HG03108 (cell line): ENCODE measurements at regions not wholly inside any gene's neighbourhood (a gene's known extent, or its start where the extent isn't known, plus 50 kb on each side); places are given as distances from the start of the nearest gene placed in this dataset.
"Not testable (repeated sequence)": the region's sequence is repeated elsewhere in the genome, so short reads cannot be mapped to it uniquely, and the experiment has no call there.

ENCODE experiments used
- ATAC-seq: cut with Tn5 transposase; IDR thresholded peaks from one replicate; pipeline ENCODE4 v1.9.1; 2021; ENCODE audit warnings: moderate library complexity; ENCODE audit not compliant: unreplicated experiment

GRCh38 chr21:39083377-39084008, 99.8 kb downstream of the PSMG1 start:
- no peak for ATAC-seq

- ATAC-seq, result no peak
Observed at GRCh38 chr21:39082656-39083376, 100.4 kb downstream of the PSMG1 start.

- no peak for ATAC-seq
Observed at GRCh38 chr21:39080366-39080765, 102.9 kb downstream of the PSMG1 start.

GRCh38 chr21:39079617-39080016, 103.6 kb downstream of the PSMG1 start:
- no peak for ATAC-seq

GRCh38 chr21:39078322-39079065, 104.8 kb downstream of the PSMG1 start:
- no peak for ATAC-seq

GRCh38 chr21:39077876-39078275, 105.4 kb downstream of the PSMG1 start:
- ATAC-seq, result no peak

GRCh38 chr21:39074508-39074907, 108.7 kb downstream of the PSMG1 start:
- no peak for ATAC-seq

GRCh38 chr21:39073717-39074116, 109.5 kb downstream of the PSMG1 start:
- ATAC-seq, result no peak

GRCh38 chr21:39073063-39073462, 110.2 kb downstream of the PSMG1 start:
- no peak for ATAC-seq

- ATAC-seq, result no peak
Observed at GRCh38 chr21:39072468-39072867, 110.8 kb downstream of the PSMG1 start.

GRCh38 chr21:39071623-39072214, 111.5 kb downstream of the PSMG1 start:
- no peak for ATAC-seq

- not testable (repeated sequence) for ATAC-seq
Observed at GRCh38 chr21:39069856-39070255, 113.4 kb downstream of the PSMG1 start.

GRCh38 chr21:39066829-39067780, 116.1 kb downstream of the PSMG1 start:
- no peak for ATAC-seq

GRCh38 chr21:39065917-39066316, 117.3 kb downstream of the PSMG1 start:
- ATAC-seq, result no peak

- no peak for ATAC-seq
Observed at GRCh38 chr21:39064325-39065012, 118.8 kb downstream of the PSMG1 start.

- ATAC-seq, result no peak
Observed at GRCh38 chr21:39063517-39063916, 119.7 kb downstream of the PSMG1 start.

GRCh38 chr21:39062196-39062595, 121.1 kb downstream of the PSMG1 start:
- ATAC-seq, result no peak

GRCh38 chr21:39061766-39062165, 121.5 kb downstream of the PSMG1 start:
- ATAC-seq, result no peak

- no peak for ATAC-seq
Observed at GRCh38 chr21:39060485-39061083, 122.7 kb downstream of the PSMG1 start.
